ENCODE measurements at regions not wholly inside any gene's neighbourhood (a gene's known extent, or its start where the extent isn't known, plus 50 kb on each side); places are given as distances from the start of the nearest gene placed in this dataset.

DNA sequence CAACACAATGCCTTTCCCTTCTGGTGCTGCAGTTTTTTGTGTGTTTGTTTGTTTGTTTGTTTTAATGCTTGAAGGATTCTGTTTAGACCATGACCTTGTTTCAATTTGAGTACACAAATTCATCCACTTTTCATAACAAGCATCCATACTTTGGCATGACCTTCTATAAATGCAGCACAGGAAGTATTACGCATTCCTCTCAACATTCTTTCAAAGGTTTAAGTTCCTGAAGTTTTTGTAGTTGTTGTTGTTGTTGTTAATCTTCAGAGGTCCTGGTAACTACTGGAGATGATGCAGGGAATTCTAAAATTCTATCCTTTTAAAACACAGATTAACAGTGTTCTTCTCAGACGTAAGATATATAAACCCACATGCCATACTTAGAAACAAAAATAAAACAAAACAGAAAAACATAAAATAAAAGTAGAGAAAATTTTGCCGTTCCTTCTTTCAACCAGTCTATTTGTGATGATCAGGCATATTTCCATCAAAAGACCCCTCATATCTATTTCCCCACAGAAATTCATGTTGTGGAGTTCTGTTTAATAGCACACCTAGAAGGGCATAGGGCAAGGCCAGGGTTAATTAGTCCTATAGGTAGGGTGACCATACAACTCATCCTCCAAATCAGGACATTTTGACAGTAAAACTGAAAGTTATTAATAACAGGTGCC lies 529.9 kb downstream of the NOVA1 start:
- no peak for TF ChIP-seq CTCF (conservative IDR thresholded peaks at IDR 0.05; ENCODE audit: low read depth, low read length)
- TF ChIP-seq EZH2phosphoT487 (IDR thresholded peaks at IDR 0.05; ENCODE audit: borderline replicate concordance, low read length): no peak
